RPMI7951 (cell line): ENCODE measurements at regions not wholly inside any gene's neighbourhood (a gene's known extent, or its start where the extent isn't known, plus 50 kb on each side); places are given as distances from the start of the nearest gene placed in this dataset.
"Not testable (repeated sequence)": the region's sequence is repeated elsewhere in the genome, so short reads cannot be mapped to it uniquely, and the experiment has no call there.

Experiments
- DNase-seq: peaks from one replicate; pipeline ENCODE4 v3.0.0-alpha.2; 2012; ENCODE audit warnings: low read depth

GRCh38 chr11:57917632-57918031 is 106.0 kb upstream of the OR9Q1 start:
- no peak for DNase-seq

GRCh38 chr11:57920971-57921370 is 102.7 kb upstream of the OR9Q1 start:
- DNase-seq: no peak

GRCh38 chr11:57932105-57932504 is 91.6 kb upstream of the OR9Q1 start:
- no peak for DNase-seq

GRCh38 chr11:57935402-57936049 is 88.2 kb upstream of the OR9Q1 start:
- DNase-seq: no peak

GRCh38 chr11:57936050-57936418 is 87.6 kb upstream of the OR9Q1 start:
- DNase-seq: no peak

- no peak for DNase-seq
Observed at GRCh38 chr11:57937431-57937830, 86.2 kb upstream of the OR9Q1 start.

- DNase-seq: no peak
Observed at GRCh38 chr11:57938351-57938750, 85.3 kb upstream of the OR9Q1 start.

- no peak for DNase-seq
Observed at GRCh38 chr11:57940044-57940756, 83.5 kb upstream of the OR9Q1 start.

GRCh38 chr11:57941875-57942274 is 81.8 kb upstream of the OR9Q1 start:
- DNase-seq: no peak

GRCh38 chr11:57942808-57943207 is 80.9 kb upstream of the OR9Q1 start:
- no peak for DNase-seq

GRCh38 chr11:57943766-57944165 is 79.9 kb upstream of the OR9Q1 start:
- DNase-seq: not testable (repeated sequence)

- DNase-seq: no peak
Observed at GRCh38 chr11:57946628-57947027, 77.1 kb upstream of the OR9Q1 start.

- no peak for DNase-seq
Observed at GRCh38 chr11:57964660-57965059, 59.0 kb upstream of the OR9Q1 start.

GRCh38 chr11:57971272-57972012 is 52.2 kb upstream of the OR9Q1 start:
- no peak for DNase-seq

- DNase-seq: no peak
Observed at GRCh38 chr11:57972013-57972367, 51.7 kb upstream of the OR9Q1 start.
